ENCODE measurements at regions not wholly inside any gene's neighbourhood (a gene's known extent, or its start where the extent isn't known, plus 50 kb on each side); places are given as distances from the start of the nearest gene placed in this dataset.

DNA sequence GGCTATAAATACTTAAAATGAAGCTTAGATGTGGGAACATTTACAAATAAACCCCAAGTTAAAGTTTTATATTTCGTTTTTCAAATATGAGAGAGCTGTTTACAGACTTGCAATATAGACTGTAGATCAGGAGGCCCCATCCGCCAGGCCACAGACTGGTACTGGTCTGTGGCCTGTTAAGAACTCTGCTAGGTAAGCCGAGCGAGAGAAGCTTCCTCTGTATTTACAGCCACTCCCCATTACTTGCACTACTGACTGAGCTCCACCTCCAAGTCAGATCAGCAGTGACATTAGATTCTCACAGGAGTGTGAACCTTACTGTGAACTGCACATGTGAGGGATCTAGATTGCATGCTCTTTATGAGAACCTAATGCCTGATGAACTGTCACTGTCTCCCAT lies 561.4 kb upstream of the FAM174A start:
- ChIA-PET POLR2A (no interaction called here), CTCF (no interaction called here)
- no peak for TF ChIP-seq CTCF (IDR thresholded peaks at IDR 0.05; ENCODE audit: insufficient read depth, low read length, missing control alignments)
- DNase-seq (ENCODE audit: low read depth, low spot score): no peak
- no peak overlapping the region for H3K4me3 ChIP-seq (ENCODE audit: low read depth, low read length)

DNA sequence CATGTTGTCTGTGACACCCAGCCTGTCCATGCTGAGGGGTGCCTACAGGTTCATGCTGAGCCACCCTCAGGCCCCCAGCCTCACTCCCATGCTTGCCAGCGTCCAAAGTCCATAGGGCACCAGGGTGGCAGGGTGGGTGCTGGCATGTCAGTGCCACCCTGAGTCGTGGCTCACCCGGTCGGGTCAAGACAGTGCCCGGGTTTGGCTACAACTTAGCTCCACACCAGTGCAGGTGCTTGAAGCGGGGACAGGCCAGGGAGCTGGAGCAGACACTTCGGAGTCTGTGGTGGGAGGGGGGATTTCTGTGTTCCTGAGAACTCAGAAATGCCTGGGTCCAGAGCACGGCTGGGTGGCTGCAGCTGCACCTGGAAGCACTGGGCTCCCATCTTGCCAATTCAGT lies 579.2 kb upstream of the FAM174A start:
- H3K4me3 ChIP-seq (ENCODE audit: low read depth, low read length): no peak overlapping the region
- DNase-seq (ENCODE audit: low read depth, low spot score): no peak
- no peak for TF ChIP-seq CTCF (IDR thresholded peaks at IDR 0.05; ENCODE audit: insufficient read depth, low read length, missing control alignments)
- POLR2A ChIA-PET: no interaction called here
- CTCF ChIA-PET: no interaction called here

DNA sequence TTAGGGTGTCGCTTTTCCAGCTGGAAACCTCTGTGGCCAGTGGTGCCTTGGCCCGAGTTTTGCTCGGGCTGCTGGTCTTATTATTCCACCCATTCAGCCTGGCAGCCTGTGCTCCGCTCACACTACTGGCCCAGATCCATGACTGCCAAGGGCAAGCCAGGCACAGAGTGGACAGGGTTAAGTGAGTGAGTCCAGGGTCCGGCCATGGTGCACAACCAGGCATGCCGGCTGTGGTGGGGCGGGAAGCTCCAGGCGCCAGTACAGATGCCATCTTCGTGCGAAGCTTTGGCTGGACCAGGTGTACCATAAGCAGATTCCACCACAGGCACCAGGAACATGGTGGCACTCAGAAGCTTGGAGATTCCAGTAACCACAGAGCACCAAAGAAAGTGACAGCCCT lies 580.2 kb upstream of the FAM174A start:
- ChIA-PET CTCF (no interaction called here), POLR2A (no interaction called here)
- no peak overlapping the region for H3K4me3 ChIP-seq (ENCODE audit: low read depth, low read length)
- DNase-seq (ENCODE audit: low read depth, low spot score): no peak
- no peak for TF ChIP-seq CTCF (IDR thresholded peaks at IDR 0.05; ENCODE audit: insufficient read depth, low read length, missing control alignments)

- no peak for DNase-seq (ENCODE audit: low read depth, low spot score)
- ChIA-PET CTCF (no interaction called here), POLR2A (no interaction called here)
- H3K4me3 ChIP-seq (ENCODE audit: low read depth, low read length): no peak overlapping the region
- TF ChIP-seq CTCF (IDR thresholded peaks at IDR 0.05; ENCODE audit: insufficient read depth, low read length, missing control alignments): no peak
Observed at GRCh38 chr5:99949969-99950524, 585.1 kb upstream of the FAM174A start.

GRCh38 chr5:99949361-99949760 lies 585.8 kb upstream of the FAM174A start:
- no peak for DNase-seq (ENCODE audit: low read depth, low spot score)
- no peak overlapping the region for H3K4me3 ChIP-seq (ENCODE audit: low read depth, low read length)
- ChIA-PET CTCF (no interaction called here), POLR2A (no interaction called here)
- no peak for TF ChIP-seq CTCF (IDR thresholded peaks at IDR 0.05; ENCODE audit: insufficient read depth, low read length, missing control alignments)

GRCh38 chr5:99948850-99949249 lies 586.3 kb upstream of the FAM174A start:
- no peak for DNase-seq (ENCODE audit: low read depth, low spot score)
- no peak for TF ChIP-seq CTCF (IDR thresholded peaks at IDR 0.05; ENCODE audit: insufficient read depth, low read length, missing control alignments)
- POLR2A ChIA-PET: no interaction called here
- CTCF ChIA-PET: no interaction called here
- no peak overlapping the region for H3K4me3 ChIP-seq (ENCODE audit: low read depth, low read length)

Measured in AG04449 (cell line).